ENCODE measurements at regions not wholly inside any gene's neighbourhood (a gene's known extent, or its start where the extent isn't known, plus 50 kb on each side); places are given as distances from the start of the nearest gene placed in this dataset.

DNA sequence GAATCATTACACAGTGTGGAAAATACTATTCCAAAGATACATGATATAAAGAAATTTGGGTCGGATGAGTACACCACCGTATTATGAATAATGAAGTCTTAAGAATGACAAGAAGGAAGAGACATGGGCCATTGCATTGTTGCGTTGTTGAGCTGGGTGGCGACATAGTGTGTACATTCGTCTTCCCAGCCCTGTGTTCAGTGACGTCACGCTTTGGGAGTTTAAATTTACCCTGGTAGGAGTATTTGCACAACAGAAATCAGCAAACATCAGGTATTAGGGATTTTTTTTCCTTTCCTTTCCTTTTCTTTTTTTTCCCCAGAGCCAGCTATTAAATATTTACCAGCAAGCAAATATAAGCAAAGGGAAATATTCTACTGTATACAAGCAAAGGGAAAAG lies 347.2 kb upstream of the NETO1 start:
- CTCF ChIA-PET, result no interaction called here
- H3K27ac ChIP-seq, result no peak overlapping the region
- TF ChIP-seq, protein P1, sequence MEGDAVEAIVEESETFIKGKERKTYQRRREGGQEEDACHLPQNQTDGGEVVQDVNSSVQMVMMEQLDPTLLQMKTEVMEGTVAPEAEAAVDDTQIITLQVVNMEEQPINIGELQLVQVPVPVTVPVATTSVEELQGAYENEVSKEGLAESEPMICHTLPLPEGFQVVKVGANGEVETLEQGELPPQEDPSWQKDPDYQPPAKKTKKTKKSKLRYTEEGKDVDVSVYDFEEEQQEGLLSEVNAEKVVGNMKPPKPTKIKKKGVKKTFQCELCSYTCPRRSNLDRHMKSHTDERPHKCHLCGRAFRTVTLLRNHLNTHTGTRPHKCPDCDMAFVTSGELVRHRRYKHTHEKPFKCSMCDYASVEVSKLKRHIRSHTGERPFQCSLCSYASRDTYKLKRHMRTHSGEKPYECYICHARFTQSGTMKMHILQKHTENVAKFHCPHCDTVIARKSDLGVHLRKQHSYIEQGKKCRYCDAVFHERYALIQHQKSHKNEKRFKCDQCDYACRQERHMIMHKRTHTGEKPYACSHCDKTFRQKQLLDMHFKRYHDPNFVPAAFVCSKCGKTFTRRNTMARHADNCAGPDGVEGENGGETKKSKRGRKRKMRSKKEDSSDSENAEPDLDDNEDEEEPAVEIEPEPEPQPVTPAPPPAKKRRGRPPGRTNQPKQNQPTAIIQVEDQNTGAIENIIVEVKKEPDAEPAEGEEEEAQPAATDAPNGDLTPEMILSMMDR (conservative IDR thresholded peaks at IDR 0.05; ENCODE audit: low read depth), result no peak
- no peak for DNase-seq (ENCODE audit: low spot score)
- POLR2A ChIA-PET (ENCODE audit: low non-redundant PET), result no interaction called here

DNA sequence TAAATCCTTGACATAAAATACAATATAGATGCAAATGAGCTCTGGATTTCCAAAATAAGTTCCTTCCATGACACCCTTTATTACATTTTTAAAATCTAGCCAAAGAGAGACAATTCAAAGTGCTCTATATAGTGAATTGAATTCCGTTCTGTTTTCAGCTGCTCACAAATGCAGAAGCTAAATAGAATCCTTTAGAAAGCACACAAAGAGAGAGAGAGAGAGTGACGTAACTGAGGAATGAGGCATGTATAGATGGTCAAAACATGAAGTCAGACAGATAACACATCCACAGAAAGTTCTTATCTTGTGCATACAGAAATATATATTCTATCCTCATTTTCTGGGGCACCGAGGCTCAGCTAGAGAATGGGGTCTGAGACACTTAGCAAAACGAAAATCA lies 344.7 kb upstream of the NETO1 start:
- TF ChIP-seq, protein P1 (conservative IDR thresholded peaks at IDR 0.05; ENCODE audit: low read depth), result no peak
- ChIA-PET CTCF (no interaction called here), POLR2A (ENCODE audit: low non-redundant PET) (no interaction called here)
- no peak overlapping the region for H3K27ac ChIP-seq
- no peak for DNase-seq (ENCODE audit: low spot score)

DNA sequence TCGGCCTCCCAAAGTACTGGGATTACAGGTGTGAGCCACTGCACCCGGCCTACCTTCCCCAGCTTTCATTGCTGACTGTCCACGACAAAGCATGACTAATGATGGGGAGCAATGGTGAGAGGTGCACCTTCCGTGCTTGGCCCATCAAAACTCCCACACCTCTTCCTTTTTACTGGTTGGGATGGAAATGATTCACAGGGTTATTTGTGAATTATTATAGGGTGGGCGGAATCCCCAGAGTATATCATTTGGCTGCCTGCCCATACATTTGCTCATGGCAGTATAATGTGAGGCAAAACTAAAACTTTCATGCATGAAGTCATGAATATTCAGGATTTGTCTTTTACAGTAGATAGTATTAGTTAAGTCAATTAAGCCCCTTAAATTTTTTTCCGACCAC lies 334.2 kb upstream of the NETO1 start:
- ChIA-PET CTCF (no interaction called here), POLR2A (ENCODE audit: low non-redundant PET) (no interaction called here)
- TF ChIP-seq, protein P1 (conservative IDR thresholded peaks at IDR 0.05; ENCODE audit: low read depth), result no peak
- H3K27ac ChIP-seq, result no peak overlapping the region
- peak; percentile 1 for DNase-seq (ENCODE audit: low spot score)

DNA sequence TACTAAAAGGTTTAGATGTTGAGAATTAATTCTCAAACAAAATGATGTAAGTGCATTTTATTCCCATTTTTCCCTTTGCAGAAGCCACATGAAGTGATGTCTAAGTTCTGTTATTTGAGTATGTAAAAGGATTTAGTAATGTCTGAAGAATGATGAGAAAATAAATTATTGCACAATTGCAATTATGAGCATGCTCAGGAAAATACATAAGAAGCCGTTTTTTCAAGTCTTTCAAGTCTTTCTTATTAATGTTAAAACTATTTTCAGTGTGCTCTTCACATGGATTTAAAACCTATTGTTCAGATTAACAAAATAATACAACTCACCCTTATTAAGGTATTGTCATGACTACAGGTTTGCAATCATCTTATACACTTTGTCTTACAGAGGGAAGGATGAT lies 331.4 kb upstream of the NETO1 start:
- no peak overlapping the region for H3K27ac ChIP-seq
- no peak for DNase-seq (ENCODE audit: low spot score)
- CTCF ChIA-PET, result no interaction called here
- POLR2A ChIA-PET (ENCODE audit: low non-redundant PET), result no interaction called here
- TF ChIP-seq, protein P1 (conservative IDR thresholded peaks at IDR 0.05; ENCODE audit: low read depth), result no peak

DNA sequence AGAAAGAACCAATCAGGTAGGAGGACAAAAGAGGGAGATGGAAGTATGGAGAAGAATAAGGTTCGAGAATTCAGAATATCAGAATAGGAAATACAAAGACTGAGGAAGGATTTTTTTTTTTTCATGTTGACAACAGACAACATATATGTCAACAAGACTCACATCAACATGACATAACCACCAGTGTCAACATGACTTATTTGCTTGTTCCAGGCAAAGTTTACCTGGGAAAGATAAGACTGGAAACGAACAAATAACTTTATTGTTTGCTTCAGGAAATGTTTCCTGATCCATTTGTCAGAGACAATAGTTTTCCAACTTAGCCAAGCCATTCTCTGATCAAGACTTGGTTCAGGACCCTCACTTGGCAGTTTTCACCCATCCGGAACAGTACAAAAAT lies 321.9 kb upstream of the NETO1 start:
- POLR2A ChIA-PET (ENCODE audit: low non-redundant PET), result no interaction called here
- CTCF ChIA-PET, result no interaction called here
- no peak overlapping the region for H3K27ac ChIP-seq
- DNase-seq (ENCODE audit: low spot score), result no peak
- TF ChIP-seq, protein P1 (conservative IDR thresholded peaks at IDR 0.05; ENCODE audit: low read depth), result no peak

DNA sequence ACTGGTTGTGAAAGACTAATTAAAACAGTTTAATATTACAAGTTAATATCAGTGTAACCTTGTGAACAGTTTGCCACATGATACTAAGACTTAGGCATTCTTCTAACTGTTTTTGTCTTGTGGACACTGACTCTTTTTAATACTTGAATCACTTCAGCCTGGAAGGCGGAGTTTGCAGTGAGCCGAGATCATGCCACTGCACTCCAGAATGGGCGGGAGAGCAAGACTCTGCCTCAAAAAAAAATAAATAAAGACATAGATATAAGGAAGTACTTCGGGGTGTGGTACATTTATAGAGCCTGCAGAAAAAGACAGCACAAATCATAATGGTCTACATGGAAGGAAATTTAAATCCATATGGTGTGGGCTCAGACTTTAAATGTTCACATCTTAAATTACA lies 300.4 kb upstream of the NETO1 start:
- no peak overlapping the region for H3K27ac ChIP-seq
- POLR2A ChIA-PET (ENCODE audit: low non-redundant PET), result no interaction called here
- CTCF ChIA-PET, result no interaction called here
- TF ChIP-seq, protein P1 (conservative IDR thresholded peaks at IDR 0.05; ENCODE audit: low read depth), result no peak
- no peak for DNase-seq (ENCODE audit: low spot score)

DNA sequence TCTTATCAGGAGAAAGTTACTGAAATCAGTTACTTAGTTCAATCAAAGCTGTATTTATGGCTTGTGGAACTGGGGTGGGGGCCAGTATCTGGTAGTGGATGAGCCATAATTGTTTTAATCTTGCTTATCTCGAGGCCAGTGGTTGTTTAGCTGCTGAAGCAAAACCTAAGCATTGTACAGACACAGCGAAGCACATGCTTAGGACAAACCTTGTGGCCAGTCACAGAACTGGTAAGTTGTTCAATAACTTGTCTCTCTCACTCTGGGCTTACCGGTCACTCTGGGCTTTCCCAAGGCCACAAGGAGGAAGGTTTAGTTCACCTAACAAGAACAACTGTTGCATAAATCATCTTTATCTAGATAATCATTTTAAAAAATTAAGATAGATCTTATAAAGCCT lies 296.6 kb upstream of the NETO1 start:
- POLR2A ChIA-PET (ENCODE audit: low non-redundant PET), result no interaction called here
- no peak for DNase-seq (ENCODE audit: low spot score)
- TF ChIP-seq, protein P1 (conservative IDR thresholded peaks at IDR 0.05; ENCODE audit: low read depth), result no peak
- CTCF ChIA-PET, result interaction anchor here (0.6 kb wide), 1 partner anchor 64 kb away, joined by 3 read pairs; no protein-coding TSS in a partner anchor
- no peak overlapping the region for H3K27ac ChIP-seq

Data from RWPE1 (cell line).